Right lobe of liver (tissue), 6 donors: ENCODE measurements at regions not wholly inside any gene's neighbourhood (a gene's known extent, or its start where the extent isn't known, plus 50 kb on each side); places are given as distances from the start of the nearest gene placed in this dataset.

Source experiments
- ATAC-seq, 4 donors: fragments of 200-7000 bp; cut with Tn5 transposase; one replicate each; pipeline ENCODE4 v1.9.1; 2020; ENCODE audit warnings: mild to moderate bottlenecking in 4 of 4, moderate library complexity in 4 of 4
- DNase-seq, 3 donors: peaks; one replicate each; pipeline ENCODE4 v3.0.0-alpha.2; 2020
- H3K27ac ChIP-seq, 3 donors: fragments of 200-600 bp; one replicate each; pipeline ENCODE4 v1.8.0; 2022
- H3K27me3 ChIP-seq, 2 donors: fragments of 200-600 bp; one replicate each; pipeline ENCODE4 v1.8.0; 2022
- H3K36me3 ChIP-seq, 4 donors: fragments of 200-600 bp; sonication (generic) in 1 of 4; one replicate each; pipeline versions ENCODE4 v1.5.1 to v1.8.0; 2017 to 2022; ENCODE audit warnings: control low read depth in 1 of 4
- H3K4me1 ChIP-seq, 4 donors: fragments of 200-600 bp; sonication (generic) in 1 of 4; one replicate each; pipeline versions ENCODE4 v1.5.1 to v1.8.0; 2017 to 2022; ENCODE audit warnings: control low read depth in 1 of 4
- H3K4me3 ChIP-seq, 3 donors: fragments of 200-600 bp; one replicate each; pipeline ENCODE4 v1.8.0; 2022
- H3K9me3 ChIP-seq, 4 donors: fragments of 200-600 bp; sonication (generic) in 1 of 4; one replicate each; pipeline versions ENCODE4 v1.5.1 to v1.8.0; 2017 to 2022; ENCODE audit warnings: control low read depth in 1 of 4
- POLR2A ChIP-seq: fragments of 450-650 bp; IDR thresholded peaks from one replicate; pipeline ENCODE4 v1.6.1; 2017; ENCODE audit warnings: antibody characterized with exemption, mild to moderate bottlenecking
- WGBS: methylation state at CpG from one replicate; pipeline ENCODE4 v1.1.6; 2018; ENCODE audit warnings: low coverage, low lambda C conversion rate; ENCODE audit not compliant: insufficient coverage; ENCODE audit errors: missing lambda C conversion rate; 5-methylcytosine and 5-hydroxymethylcytosine counted together
- intact Hi-C, 2 donors: fragments of 100-400 bp; cut with DNase I; formaldehyde crosslinking; loops; one replicate each; pipeline versions ENCODE4 v1.11.2 to v1.14.1; 2022
- TF ChIP-seq, protein P1 (sequence below), 4 donors: fragments of 200-600 bp in 3 of 4; fragments of 450-650 bp in 1 of 4; IDR thresholded peaks; one replicate each; pipeline versions ENCODE4 v1.5.1 to v1.8.0; 2016 to 2022; ENCODE audit warnings: antibody characterized with exemption in 4 of 4, mild to moderate bottlenecking in 2 of 4
- donor health status: DM: no; HTN: yes; CAD: no.
- donor health status: DM: no; HTN: no; CAD: no.
- donor health status: DM: no; HTN: no; CAD: no.
- donor health status: DM: no; HTN: yes; CAD: no.
- donor health status: DM: no; HTN: yes; CAD: no.

DNA sequence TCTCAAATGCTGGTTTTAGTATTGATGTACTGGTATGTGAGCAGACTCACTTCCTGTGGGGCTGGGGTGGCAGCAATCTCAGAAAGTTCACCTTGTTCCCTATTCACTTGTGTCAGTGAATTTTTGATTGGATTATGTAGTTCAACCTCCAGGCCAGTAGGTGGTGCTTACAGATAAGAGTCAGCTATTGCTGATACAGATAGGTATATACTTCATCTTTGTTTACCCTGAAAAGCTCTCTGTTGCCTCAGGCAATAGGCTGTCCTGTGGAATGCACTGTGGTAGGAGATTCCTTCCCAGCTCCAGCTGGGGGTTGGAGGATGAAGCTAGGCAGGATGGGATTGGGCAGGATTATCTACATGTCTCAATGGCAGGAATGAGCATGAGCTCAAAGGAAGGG is 851.2 kb upstream of the EYS start:
- no peak overlapping the region for H3K27ac ChIP-seq
- no peaks in the 10 kb centered on the region for H3K9me3 ChIP-seq
- DNase-seq (no peak), ATAC-seq (no peak)
- TF ChIP-seq POLR2A = no peak
- TF ChIP-seq, protein P1, sequence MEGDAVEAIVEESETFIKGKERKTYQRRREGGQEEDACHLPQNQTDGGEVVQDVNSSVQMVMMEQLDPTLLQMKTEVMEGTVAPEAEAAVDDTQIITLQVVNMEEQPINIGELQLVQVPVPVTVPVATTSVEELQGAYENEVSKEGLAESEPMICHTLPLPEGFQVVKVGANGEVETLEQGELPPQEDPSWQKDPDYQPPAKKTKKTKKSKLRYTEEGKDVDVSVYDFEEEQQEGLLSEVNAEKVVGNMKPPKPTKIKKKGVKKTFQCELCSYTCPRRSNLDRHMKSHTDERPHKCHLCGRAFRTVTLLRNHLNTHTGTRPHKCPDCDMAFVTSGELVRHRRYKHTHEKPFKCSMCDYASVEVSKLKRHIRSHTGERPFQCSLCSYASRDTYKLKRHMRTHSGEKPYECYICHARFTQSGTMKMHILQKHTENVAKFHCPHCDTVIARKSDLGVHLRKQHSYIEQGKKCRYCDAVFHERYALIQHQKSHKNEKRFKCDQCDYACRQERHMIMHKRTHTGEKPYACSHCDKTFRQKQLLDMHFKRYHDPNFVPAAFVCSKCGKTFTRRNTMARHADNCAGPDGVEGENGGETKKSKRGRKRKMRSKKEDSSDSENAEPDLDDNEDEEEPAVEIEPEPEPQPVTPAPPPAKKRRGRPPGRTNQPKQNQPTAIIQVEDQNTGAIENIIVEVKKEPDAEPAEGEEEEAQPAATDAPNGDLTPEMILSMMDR (IDR thresholded peaks at IDR 0.05) = peak; percentile 4 to 24 (median 8)
- intact Hi-C loops = no loop called here
- no peak overlapping the region for H3K4me3 ChIP-seq
- H3K36me3 ChIP-seq = no peaks in the 10 kb centered on the region
- no peaks in the 10 kb centered on the region for H3K4me1 ChIP-seq
- H3K27me3 ChIP-seq = no peaks in the 10 kb centered on the region

DNA sequence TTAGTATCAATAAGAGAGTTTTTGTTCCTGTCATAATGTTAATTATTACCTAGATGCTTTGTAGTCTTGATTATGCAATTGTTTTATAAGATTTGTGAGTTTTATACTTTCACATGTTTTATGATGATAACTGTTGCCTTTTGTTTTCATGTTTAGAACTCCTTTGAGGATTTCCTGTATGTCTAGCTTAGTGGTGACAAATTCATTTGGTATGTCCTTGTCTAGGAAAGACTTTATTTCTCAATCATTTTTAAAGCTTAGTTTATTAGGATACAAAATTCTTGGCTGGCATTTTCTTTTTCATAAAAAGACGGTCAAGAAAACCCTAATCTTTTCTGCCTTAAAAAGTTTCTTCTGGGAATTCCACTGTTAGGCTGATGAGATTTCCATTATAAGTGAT is 849.9 kb upstream of the EYS start:
- Histone ChIP-seq H3K27me3 (no peaks in the 10 kb centered on the region), H3K36me3 (no peaks in the 10 kb centered on the region), H3K9me3 (no peaks in the 10 kb centered on the region), H3K27ac (no peak overlapping the region), H3K4me1 (no peaks in the 10 kb centered on the region), H3K4me3 (no peak overlapping the region)
- TF ChIP-seq, protein P1 (IDR thresholded peaks at IDR 0.05) = no peak
- no peak for TF ChIP-seq POLR2A
- no peak for DNase-seq
- WGBS = 18% methylated on average over 1 of the region's 1 CpG
- intact Hi-C loops = no loop called here
- ATAC-seq = no peak

DNA sequence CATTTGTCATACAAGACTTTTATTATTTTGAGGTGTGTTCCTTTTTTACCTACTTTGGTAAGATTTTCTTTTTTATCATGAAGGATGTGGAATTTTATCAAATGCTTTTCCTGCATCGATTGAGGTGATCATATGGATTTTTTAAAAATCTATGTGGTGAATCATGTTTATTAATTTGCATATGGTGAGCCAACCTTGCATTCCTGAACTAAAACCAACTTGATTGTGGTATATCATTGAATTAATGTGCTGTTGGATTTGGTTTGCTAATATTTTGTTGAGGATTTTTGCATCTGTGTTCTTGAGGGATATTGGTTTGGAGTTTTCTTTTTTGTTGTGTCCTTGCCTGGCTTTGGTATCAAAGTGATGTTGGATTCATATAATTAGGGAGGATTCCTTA is 848.1 kb upstream of the EYS start:
- no peak for ATAC-seq
- H3K36me3 ChIP-seq = no peaks in the 10 kb centered on the region
- H3K4me1 ChIP-seq = no peaks in the 10 kb centered on the region
- H3K27me3 ChIP-seq = no peaks in the 10 kb centered on the region
- WGBS = 38% methylated on average over 1 of the region's 1 CpG
- no peak for DNase-seq
- no peak overlapping the region for H3K4me3 ChIP-seq
- no peak overlapping the region for H3K27ac ChIP-seq
- TF ChIP-seq POLR2A = no peak
- TF ChIP-seq, protein P1 (IDR thresholded peaks at IDR 0.05) = no peak
- intact Hi-C loops = no loop called here
- H3K9me3 ChIP-seq = no peaks in the 10 kb centered on the region

DNA sequence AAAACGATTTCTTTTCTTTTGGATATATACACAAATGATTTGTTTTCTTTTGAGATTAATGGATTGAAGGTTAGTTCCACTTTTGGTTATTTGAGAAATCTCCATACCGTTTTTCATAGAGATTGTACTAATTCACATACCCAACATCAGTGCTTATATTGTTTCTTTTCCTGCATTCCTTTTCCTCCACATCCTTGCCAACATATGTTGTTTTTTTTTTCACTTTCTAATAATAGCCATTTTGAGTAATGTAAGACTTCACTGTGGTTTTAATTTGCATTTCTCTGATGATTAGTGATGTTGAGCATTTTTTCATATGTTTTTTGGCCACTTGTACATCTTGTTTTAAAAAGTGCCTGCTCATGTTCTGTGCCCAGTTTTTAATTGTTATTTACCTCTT is 846.4 kb upstream of the EYS start:
- no peak for TF ChIP-seq POLR2A
- TF ChIP-seq, protein P1 (IDR thresholded peaks at IDR 0.05) = no peak
- WGBS = 23% methylated on average over 2 of the region's 2 CpGs
- H3K4me3 ChIP-seq = no peak overlapping the region

DNA sequence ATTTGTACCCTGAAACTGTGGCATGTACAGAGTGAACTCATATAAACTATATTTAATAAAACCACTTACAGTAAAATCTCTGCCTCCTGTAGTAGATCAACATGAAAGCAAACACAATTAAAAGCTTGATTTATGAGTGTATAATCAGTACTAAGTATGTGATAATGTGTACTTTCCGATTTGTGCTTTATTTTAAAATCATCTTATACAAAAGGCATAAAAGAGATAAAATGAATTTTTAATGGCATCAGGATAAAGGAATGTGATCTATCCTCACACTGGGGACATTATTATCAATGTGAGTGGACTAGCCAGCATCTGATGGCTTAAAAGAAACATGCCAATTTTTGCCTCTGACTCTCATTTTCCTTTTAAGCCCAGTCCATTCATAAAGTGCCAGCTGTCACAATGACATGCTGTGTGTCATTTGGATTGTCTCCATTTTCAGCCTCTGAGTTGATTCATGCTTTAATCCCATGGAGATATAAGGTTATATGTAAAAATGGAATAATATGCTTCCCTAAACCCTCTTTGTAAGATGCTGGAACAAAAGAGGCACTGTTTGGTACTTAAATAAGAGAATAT is 831.6 kb upstream of the EYS start:
- intact Hi-C loops = no loop called here
- WGBS = 35% methylated on average over 1 of the region's 1 CpG
- ATAC-seq = no peak

More for the DNA sequence above, 846.4 kb upstream of the EYS start:
- Histone ChIP-seq H3K36me3 (no peaks in the 10 kb centered on the region), H3K27me3 (no peaks in the 10 kb centered on the region), H3K27ac (no peak overlapping the region), H3K9me3 (no peaks in the 10 kb centered on the region), H3K4me1 (no peaks in the 10 kb centered on the region)
- DNase-seq = no peak
- no peak for ATAC-seq
- intact Hi-C loops = no loop called here

More for the DNA sequence above, 831.6 kb upstream of the EYS start:
- no peaks in the 10 kb centered on the region for H3K9me3 ChIP-seq
- TF ChIP-seq POLR2A = no peak
- TF ChIP-seq, protein P1 (IDR thresholded peaks at IDR 0.05) = no peak
- H3K36me3 ChIP-seq = no peaks in the 10 kb centered on the region
- H3K27ac ChIP-seq = no peak overlapping the region
- no peak for DNase-seq
- no peaks in the 10 kb centered on the region for H3K4me1 ChIP-seq
- no peaks in the 10 kb centered on the region for H3K27me3 ChIP-seq
- H3K4me3 ChIP-seq = no peak overlapping the region
